HUES6 (cell line): ENCODE measurements at regions not wholly inside any gene's neighbourhood (a gene's known extent, or its start where the extent isn't known, plus 50 kb on each side); places are given as distances from the start of the nearest gene placed in this dataset.

Experiments used
- H3K27ac ChIP-seq: 2 replicates; pipeline ENCODE4 v1.7.0; 2013; ENCODE audit warnings: low read depth, mild to moderate bottlenecking, low read length, inconsistent platforms
- H3K27me3 ChIP-seq: 2 replicates; pipeline ENCODE4 v1.6.1; 2013; ENCODE audit warnings: low read length; ENCODE audit not compliant: control insufficient read depth, insufficient read depth
- H3K36me3 ChIP-seq: 2 replicates; pipeline ENCODE4 v1.6.1; 2013; ENCODE audit warnings: low read length; ENCODE audit not compliant: control insufficient read depth, insufficient read depth
- H3K4me1 ChIP-seq: 2 replicates; pipeline ENCODE4 v1.6.1; 2013; ENCODE audit warnings: low read length; ENCODE audit not compliant: control insufficient read depth, insufficient read depth
- H3K4me3 ChIP-seq: 2 replicates; pipeline ENCODE4 v1.5.1; 2013; ENCODE audit warnings: low read depth, low read length
- H3K9ac ChIP-seq: one replicate; pipeline ENCODE4 v1.6.1; 2013; ENCODE audit warnings: mild to moderate bottlenecking, low read length
- H3K9me3 ChIP-seq: 2 replicates; pipeline ENCODE4 v1.6.1; 2013; ENCODE audit warnings: low read depth, low read length; ENCODE audit not compliant: control insufficient read depth, insufficient read depth

DNA sequence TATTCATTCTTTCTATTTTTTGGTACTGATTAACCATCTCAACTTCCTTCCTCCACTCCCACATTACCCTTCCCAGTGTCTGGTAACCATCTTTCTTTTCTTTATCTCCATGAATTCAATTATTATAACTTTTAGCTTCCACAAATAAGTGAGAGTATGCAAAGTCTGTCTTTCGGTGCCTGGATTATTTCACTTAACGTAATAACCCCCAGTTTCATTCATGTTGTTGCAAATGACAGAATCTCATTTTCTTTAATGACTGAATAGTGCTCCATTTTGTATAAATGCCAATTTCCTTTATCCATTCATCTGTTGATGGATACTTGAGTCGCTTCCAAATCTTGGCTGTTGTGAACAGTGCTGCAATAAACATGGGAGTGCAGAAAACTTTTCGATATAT lies 940.4 kb downstream of the GLUD2 start:
- Histone ChIP-seq H3K36me3 (no peaks in the 10 kb centered on the region), H3K27me3 (no peaks in the 10 kb centered on the region; the same call in 1 of the 2 replicates), H3K4me3 (no peak overlapping the region), H3K9ac (no peak overlapping the region), H3K9me3 (no peaks in the 10 kb centered on the region), H3K27ac (no peak overlapping the region), H3K4me1 (no peaks in the 10 kb centered on the region)

DNA sequence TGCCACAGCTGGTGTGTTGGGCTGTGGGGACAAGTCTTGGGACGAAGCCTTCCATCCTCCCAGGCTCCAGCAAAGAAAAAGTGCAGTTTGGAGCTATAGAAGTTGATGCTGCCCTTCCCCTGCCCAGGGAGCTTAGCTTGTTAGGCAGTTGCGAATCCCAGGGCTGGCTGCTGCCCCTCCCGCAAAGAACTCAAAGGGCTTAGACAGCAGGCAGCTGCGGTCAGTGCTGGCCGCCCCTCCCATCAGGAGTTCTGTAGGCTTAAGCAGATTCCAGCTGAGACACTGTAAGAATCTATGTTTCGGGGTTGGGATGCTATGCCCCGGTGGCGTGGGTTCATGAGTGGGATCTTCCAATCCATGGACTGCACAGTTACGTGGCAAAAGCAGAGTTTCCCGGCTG lies 956.7 kb downstream of the GLUD2 start:
- Histone ChIP-seq H3K9me3 (no peaks in the 10 kb centered on the region), H3K9ac (no peak overlapping the region), H3K4me3 (no peak overlapping the region), H3K27ac (no peak overlapping the region), H3K4me1 (no peaks in the 10 kb centered on the region), H3K36me3 (no peaks in the 10 kb centered on the region), H3K27me3 (no peaks in the 10 kb centered on the region; the same call in 1 of the 2 replicates)

DNA sequence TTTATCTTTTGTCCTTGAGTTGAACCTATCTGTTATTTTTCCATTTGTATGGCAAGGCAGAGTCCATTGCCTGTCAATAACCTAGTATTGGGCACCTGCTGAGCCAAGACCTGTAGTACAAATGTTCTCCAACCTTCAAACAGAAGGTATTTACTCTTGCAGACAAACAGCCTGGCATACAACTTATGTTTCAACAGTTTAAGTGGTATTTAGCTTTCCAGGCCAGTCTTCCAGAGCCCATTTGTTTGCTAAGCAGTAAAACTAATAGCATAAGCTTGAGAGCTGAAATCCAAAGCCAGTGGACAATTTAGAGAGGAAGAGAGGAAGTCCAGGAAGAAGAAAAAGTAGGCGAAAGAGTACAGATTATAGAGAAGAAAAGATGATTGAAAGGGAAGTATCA lies 979.3 kb downstream of the GLUD2 start:
- Histone ChIP-seq H3K27me3 (no peaks in the 10 kb centered on the region; the same call in 1 of the 2 replicates), H3K36me3 (no peaks in the 10 kb centered on the region), H3K4me1 (no peaks in the 10 kb centered on the region), H3K9me3 (no peaks in the 10 kb centered on the region), H3K27ac (no peak overlapping the region), H3K4me3 (no peak overlapping the region), H3K9ac (no peak overlapping the region)

DNA sequence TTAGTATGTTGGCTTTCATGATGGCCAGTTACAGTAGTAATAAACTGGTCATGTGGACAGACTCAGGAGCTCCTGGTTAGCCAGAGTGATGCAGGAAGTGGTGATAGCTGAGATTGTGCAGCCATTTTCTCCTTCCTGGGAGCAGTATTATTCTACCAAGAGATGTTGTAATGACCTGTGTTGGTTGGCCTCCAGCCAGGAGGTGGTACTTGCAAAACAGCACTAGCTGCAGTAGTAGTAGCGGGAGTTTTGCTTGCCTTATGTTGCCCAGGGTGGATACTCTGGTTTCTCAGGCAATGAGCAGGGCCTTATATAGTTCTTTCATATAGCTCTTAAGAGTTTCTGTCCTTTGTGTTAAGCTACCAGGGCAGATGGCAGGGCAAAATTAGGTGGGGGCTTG lies 998.8 kb downstream of the GLUD2 start:
- H3K9ac ChIP-seq: no peak overlapping the region
- no peaks in the 10 kb centered on the region for H3K36me3 ChIP-seq
- H3K27me3 ChIP-seq: no peaks in the 10 kb centered on the region; the same call in 1 of the 2 replicates
- no peaks in the 10 kb centered on the region for H3K4me1 ChIP-seq
- no peak overlapping the region for H3K27ac ChIP-seq
- no peak overlapping the region for H3K4me3 ChIP-seq
- H3K9me3 ChIP-seq: peaks cover 2% of the 10 kb centered on the region; the same call in 1 of the 2 replicates

DNA sequence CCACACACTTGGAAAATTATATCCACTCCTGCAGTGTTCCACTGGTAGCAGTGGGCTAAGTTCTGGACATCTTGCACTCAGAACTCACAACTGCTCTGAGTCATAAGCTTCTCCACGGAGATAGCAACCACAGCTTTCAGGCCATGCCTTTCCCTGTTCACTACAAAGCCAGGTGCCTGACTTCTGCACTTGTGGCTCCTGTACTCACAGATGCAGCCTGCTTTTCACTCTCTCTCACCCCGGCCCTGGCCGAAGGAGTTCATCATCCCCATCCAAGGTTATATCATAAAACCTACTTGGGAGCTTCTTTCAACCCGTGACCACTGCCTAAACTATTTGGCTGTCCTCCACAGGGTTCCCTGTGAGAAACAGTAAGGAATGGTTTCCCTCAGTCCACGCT lies 999.4 kb downstream of the GLUD2 start:
- Histone ChIP-seq H3K4me1 (no peaks in the 10 kb centered on the region), H3K9me3 (peaks cover 2% of the 10 kb centered on the region; the same call in 1 of the 2 replicates), H3K9ac (no peak overlapping the region), H3K4me3 (no peak overlapping the region), H3K27ac (no peak overlapping the region), H3K36me3 (no peaks in the 10 kb centered on the region), H3K27me3 (no peaks in the 10 kb centered on the region; the same call in 1 of the 2 replicates)

DNA sequence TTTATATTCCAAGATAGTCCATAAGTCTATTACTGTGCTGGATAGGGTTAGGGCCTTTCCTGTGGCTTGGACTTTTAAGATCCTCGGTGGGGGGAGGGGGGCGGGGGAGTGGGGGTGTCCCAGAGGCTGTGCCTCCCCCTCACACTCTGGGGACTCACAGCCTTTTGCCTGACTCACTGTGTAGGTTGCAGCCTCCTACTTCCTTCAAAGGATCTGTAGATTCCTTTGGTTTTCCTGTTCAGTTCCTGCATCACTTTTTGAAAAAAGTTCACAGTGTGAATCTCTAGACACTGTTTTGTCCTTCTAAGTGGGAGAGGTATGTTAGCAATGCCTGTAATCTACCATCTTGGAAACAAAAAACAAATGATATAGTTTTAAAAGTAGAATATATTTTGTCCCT lies 999.9 kb downstream of the GLUD2 start:
- Histone ChIP-seq H3K4me3 (no peak overlapping the region), H3K4me1 (no peaks in the 10 kb centered on the region), H3K27ac (no peak overlapping the region), H3K27me3 (no peaks in the 10 kb centered on the region; the same call in 1 of the 2 replicates), H3K36me3 (no peaks in the 10 kb centered on the region), H3K9ac (no peak overlapping the region), H3K9me3 (peaks cover 2% of the 10 kb centered on the region; the same call in 1 of the 2 replicates)

DNA sequence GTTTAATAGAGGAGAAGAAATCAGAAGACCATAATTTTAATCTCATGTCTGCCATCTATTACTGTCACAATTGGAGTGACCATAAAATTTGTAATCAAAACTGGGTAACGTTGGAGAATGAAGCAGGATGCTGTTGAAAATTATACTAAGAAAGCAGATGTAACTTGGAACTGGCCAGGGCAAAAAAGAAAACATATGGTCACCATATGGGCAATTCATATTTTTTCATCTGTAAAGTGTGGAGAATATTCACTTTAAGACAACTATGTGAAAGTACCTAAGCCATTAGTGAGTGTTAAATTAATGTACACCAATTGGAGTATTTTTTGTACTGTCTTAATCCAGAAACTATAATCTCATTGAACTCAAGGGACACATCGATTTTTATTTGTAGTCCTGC lies 1008.0 kb downstream of the GLUD2 start:
- no peak overlapping the region for H3K27ac ChIP-seq
- no peak overlapping the region for H3K9ac ChIP-seq
- no peaks in the 10 kb centered on the region for H3K9me3 ChIP-seq
- H3K36me3 ChIP-seq: no peaks in the 10 kb centered on the region
- H3K4me1 ChIP-seq: no peaks in the 10 kb centered on the region
- H3K27me3 ChIP-seq: no peaks in the 10 kb centered on the region; the same call in 1 of the 2 replicates
- H3K4me3 ChIP-seq: no peak overlapping the region

DNA sequence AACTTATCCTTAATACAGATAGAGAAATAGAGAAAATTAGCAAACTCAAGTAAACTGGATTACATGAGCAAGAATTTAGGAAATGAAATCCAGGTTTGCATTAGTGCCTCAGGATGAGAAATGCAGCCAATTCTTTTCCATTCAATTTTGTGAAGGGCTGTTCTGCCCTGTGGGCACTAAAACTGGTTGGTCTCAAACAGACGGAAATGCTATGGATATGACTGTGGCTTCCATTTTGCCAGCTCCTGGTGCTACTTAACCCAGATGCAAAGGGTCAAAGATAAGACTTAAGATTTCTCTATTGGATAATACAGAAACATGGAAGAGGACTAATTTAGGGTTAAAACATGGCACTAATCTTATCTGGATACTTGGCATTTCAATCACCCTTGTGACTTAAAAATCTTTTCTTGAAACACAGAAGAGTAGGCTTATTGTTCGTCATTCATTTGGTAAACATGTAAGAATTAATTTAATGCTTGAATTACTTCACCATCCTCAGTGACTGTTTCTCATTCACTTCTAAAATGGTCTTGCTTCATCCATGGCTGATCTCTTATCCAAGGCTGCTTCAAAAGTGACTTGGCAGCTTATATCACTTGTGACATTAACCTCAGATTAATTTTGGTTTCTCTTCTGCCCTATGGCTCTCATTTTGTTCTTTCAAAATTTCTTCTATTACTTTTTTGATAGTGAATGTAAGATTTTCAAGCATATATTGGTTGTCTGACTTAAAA lies 1008.7 kb downstream of the GLUD2 start:
- Histone ChIP-seq H3K9me3 (no peaks in the 10 kb centered on the region), H3K27me3 (no peaks in the 10 kb centered on the region; the same call in 1 of the 2 replicates), H3K4me3 (no peak overlapping the region), H3K36me3 (no peaks in the 10 kb centered on the region), H3K27ac (no peak overlapping the region), H3K4me1 (no peaks in the 10 kb centered on the region), H3K9ac (no peak overlapping the region)

DNA sequence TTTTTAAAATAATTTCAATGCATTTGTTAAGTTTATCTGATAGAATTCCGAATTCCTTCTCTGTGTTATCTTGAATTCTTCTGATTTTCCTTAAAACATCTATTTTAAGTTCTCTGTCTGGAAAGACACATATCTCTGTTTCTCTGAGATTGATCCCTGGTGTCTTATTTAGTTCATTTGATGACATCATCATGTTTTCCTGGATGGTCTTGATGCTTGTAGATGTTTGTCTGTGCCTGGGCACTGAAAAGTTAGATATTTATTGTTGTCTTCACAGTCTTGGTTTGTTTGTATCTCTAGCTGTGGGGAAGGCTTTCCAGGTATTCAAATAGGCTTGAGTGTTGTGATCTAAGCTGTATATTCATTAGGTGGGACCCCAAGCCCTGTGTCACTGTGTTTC lies 1028.8 kb downstream of the GLUD2 start:
- Histone ChIP-seq H3K36me3 (no peaks in the 10 kb centered on the region), H3K4me1 (no peaks in the 10 kb centered on the region), H3K27ac (no peak overlapping the region), H3K9me3 (no peaks in the 10 kb centered on the region), H3K9ac (no peak overlapping the region), H3K27me3 (no peaks in the 10 kb centered on the region; the same call in 1 of the 2 replicates), H3K4me3 (no peak overlapping the region)

DNA sequence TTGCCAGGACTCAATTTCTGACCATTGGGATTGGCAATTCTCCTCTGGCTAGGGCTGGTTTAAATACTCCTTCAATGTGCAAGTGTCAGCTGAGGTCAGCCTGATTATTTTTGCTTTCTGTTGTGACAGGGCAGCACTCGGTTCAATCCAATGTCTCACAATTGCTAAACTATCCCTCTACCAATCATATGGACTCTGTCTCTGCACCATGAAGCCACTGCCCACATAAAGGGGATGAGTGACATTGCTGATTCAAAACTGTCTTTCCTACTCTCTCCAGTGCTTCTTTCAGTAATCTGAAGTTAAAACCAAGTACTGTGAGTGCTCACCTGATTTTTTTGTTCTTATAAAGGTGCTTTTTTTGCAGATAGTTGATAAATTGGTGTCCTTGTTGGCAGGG lies 1030.7 kb downstream of the GLUD2 start:
- H3K9ac ChIP-seq: no peak overlapping the region
- no peaks in the 10 kb centered on the region for H3K4me1 ChIP-seq
- no peaks in the 10 kb centered on the region; the same call in 1 of the 2 replicates for H3K27me3 ChIP-seq
- H3K27ac ChIP-seq: no peak overlapping the region
- H3K36me3 ChIP-seq: no peaks in the 10 kb centered on the region
- H3K9me3 ChIP-seq: no peaks in the 10 kb centered on the region
- H3K4me3 ChIP-seq: no peak overlapping the region

DNA sequence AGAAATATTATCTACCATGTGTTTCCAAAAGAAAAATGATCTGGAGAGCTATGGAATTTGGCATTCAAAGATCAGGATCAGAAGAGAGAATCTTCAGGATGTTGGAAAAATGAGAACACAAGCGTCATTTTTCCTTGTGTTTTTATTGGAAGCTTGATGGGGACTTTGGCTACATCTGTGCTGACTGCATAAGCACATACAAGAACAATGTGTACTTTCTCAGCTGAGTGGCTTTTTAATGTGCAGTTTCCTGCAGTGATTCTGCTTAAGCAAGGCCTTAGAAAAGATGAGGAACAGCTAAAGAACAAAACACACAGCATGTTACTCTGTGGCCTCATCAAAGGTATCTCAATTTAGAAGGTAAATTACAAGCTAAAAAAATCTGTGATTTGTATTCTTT lies 1039.9 kb downstream of the GLUD2 start:
- Histone ChIP-seq H3K4me1 (no peaks in the 10 kb centered on the region), H3K36me3 (no peaks in the 10 kb centered on the region), H3K27me3 (no peaks in the 10 kb centered on the region), H3K9ac (no peak overlapping the region), H3K4me3 (no peak overlapping the region), H3K27ac (no peak overlapping the region), H3K9me3 (no peaks in the 10 kb centered on the region)
